ENCODE measurements at regions not wholly inside any gene's neighbourhood (a gene's known extent, or its start where the extent isn't known, plus 50 kb on each side); places are given as distances from the start of the nearest gene placed in this dataset.
"Not testable (repeated sequence)": the region's sequence is repeated elsewhere in the genome, so short reads cannot be mapped to it uniquely, and the experiment has no call there.

DNA sequence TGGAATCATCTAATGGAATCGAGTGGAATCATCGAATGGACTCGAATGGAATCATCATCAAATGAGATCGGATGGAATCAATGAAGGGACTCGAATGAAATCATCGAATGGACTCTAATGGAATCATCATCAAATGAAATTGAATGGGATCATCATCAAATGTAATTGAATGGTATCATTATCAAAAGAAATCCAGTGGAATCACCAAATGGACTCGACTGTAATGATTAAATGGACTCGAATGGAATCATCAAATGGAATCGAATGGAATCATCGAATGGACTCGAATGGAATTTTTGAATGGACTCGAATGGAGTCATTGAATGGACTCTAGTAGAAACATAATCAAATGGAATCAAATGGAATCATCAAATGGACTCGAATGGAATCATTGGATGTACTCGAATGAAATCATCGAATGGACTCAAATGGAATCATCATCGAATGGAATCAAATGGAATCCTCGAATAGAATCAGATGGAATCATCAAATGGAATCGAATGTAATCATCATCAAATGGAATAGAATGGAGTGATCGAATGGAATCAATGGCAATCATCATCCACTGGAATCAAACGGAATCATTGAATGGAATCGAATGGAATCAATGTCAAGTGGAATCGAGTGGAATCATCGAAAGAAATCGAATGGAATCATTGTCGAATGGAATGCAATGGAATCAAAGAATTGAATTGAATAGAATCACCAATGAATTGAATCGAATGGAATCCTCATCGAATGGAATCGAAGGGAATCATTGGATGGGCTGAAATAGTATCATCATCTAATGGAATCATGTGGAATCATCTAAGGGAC lies 234.2 kb downstream of the SHCBP1 start:
- CTCF ChIA-PET; DNase-seq (ENCODE audit: extremely low spot score); POLR2A ChIA-PET: not testable (repeated sequence)

GRCh38 chr16:46386110-46386771 lies 234.9 kb downstream of the SHCBP1 start:
- not testable (repeated sequence) for DNase-seq (ENCODE audit: extremely low spot score)

GRCh38 chr16:46384285-46385061 lies 236.7 kb downstream of the SHCBP1 start:
- DNase-seq (ENCODE audit: extremely low spot score); CTCF ChIA-PET; POLR2A ChIA-PET: not testable (repeated sequence)

More at GRCh38 chr16:46386110-46386771, 234.9 kb downstream of the SHCBP1 start:
- CTCF ChIA-PET, POLR2A ChIA-PET: not testable (repeated sequence)

GRCh38 chr16:46383581-46383980 lies 237.6 kb downstream of the SHCBP1 start:
- POLR2A ChIA-PET; DNase-seq (ENCODE audit: extremely low spot score); CTCF ChIA-PET: not testable (repeated sequence)

DNA sequence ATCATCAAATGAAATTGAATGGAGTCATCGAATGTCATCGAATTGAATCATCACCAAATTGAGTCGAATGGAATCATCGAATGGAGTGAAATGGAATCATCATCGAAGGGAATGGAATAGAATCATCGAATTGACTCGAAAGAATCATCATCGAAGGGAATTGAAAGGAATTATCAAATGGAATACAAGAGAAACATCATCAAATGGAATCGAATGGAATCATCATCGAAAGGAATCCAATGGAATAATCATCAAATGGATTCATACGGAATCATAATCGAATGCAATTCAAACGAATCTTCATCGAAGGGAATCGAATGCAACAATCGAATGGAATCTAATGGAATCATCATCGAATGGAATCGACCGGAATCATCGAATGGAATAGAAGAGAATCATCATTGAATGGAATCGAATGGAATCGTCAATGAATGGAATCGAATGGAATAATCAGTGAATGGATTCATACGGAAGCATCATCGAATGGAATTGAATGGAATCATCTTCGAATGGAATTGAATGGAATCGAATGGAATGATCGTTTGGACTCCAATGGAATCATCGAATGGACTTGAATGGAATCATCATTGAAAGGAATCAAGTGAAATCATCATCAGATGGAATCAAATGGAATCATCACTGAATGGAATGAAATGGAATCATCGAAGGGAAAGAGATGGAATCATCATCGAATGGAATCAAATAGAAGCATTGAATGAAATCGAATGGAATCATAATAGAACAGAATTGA lies 238.2 kb downstream of the SHCBP1 start:
- POLR2A ChIA-PET; CTCF ChIA-PET; DNase-seq (ENCODE audit: extremely low spot score): not testable (repeated sequence)

DNA sequence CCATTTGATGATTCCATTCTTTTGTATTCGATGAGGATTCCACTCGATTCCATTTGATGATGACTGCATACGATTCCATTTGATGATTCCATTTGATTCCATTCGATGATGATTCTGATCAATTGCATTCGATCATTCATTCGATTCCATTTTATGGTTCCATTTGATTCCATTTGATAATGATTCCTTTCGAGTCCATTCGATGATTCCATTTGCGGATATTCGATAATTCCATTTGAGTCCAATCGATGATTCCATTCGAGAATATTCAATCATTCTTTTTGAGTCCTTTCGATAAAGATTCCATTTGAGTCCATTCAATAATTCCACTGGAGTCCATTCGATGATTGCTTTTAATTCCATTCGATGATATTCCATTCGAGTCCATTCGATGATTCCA lies 239.1 kb downstream of the SHCBP1 start:
- CTCF ChIA-PET; DNase-seq (ENCODE audit: extremely low spot score); POLR2A ChIA-PET: not testable (repeated sequence)

- POLR2A ChIA-PET; DNase-seq (ENCODE audit: extremely low spot score); CTCF ChIA-PET: not testable (repeated sequence)
Measured at GRCh38 chr16:46381344-46381743, 239.8 kb downstream of the SHCBP1 start.

Data from HEK293T (cell line).